HFF-Myc (cell line): ENCODE measurements at regions not wholly inside any gene's neighbourhood (a gene's known extent, or its start where the extent isn't known, plus 50 kb on each side); places are given as distances from the start of the nearest gene placed in this dataset.
A peak's percentile ranks its signal among the peaks of the same experiment; 100 is the strongest.

Experiments
- DNase-seq: peaks from one replicate; pipeline ENCODE4 v3.0.0-alpha.2; 2011; ENCODE audit warnings: low read depth; ENCODE audit errors: extremely low read depth
- H3K4me3 ChIP-seq: replicated peaks from 2 replicates; pipeline ENCODE4 v1.5.1; 2011; ENCODE audit warnings: low read depth, mild to moderate bottlenecking, control low read depth, low read length
- CTCF ChIP-seq: IDR thresholded peaks from 2 replicates; pipeline ENCODE4 v1.5.1; 2012; ENCODE audit warnings: mild to moderate bottlenecking, low read depth, low read length, control low read depth; ENCODE audit errors: missing control alignments

GRCh38 chr14:51455041-51455835, 196.5 kb upstream of the FRMD6 start:
- no peak for DNase-seq

GRCh38 chr14:51457843-51458562, 193.7 kb upstream of the FRMD6 start:
- no peak for TF ChIP-seq CTCF
- no peak overlapping the region for H3K4me3 ChIP-seq
- DNase-seq = no peak

More at GRCh38 chr14:51455041-51455835, 196.5 kb upstream of the FRMD6 start:
- no peak overlapping the region for H3K4me3 ChIP-seq
- TF ChIP-seq CTCF = no peak

GRCh38 chr14:51458563-51458955, 193.2 kb upstream of the FRMD6 start:
- H3K4me3 ChIP-seq = no peak overlapping the region
- peak; percentile 32 for DNase-seq
- no peak for TF ChIP-seq CTCF

- no peak overlapping the region for H3K4me3 ChIP-seq
- DNase-seq = peak; percentile 64
- no peak for TF ChIP-seq CTCF
Measured at GRCh38 chr14:51460011-51460410, 191.7 kb upstream of the FRMD6 start.

GRCh38 chr14:51462182-51462581, 189.5 kb upstream of the FRMD6 start:
- no peak overlapping the region for H3K4me3 ChIP-seq
- no peak for TF ChIP-seq CTCF
- DNase-seq = no peak

- TF ChIP-seq CTCF = no peak
- DNase-seq = no peak
Measured at GRCh38 chr14:51462706-51463105, 189.0 kb upstream of the FRMD6 start.

More at GRCh38 chr14:51462706-51463105, 189.0 kb upstream of the FRMD6 start:
- no peak overlapping the region for H3K4me3 ChIP-seq
